WERI-Rb-1 (cell line): ENCODE measurements at regions not wholly inside any gene's neighbourhood (a gene's known extent, or its start where the extent isn't known, plus 50 kb on each side); places are given as distances from the start of the nearest gene placed in this dataset.
"Not testable (repeated sequence)": the region's sequence is repeated elsewhere in the genome, so short reads cannot be mapped to it uniquely, and the experiment has no call there.

Source experiments
- DNase-seq: peaks from one replicate; pipeline ENCODE4 v3.0.0-alpha.2; 2020
- H3K27ac ChIP-seq: fragments of 250-450 bp; sonication (Bioruptor Pico); 2 replicates; pipeline ENCODE4 v1.5.1; 2020; ENCODE audit warnings: mild to moderate bottlenecking, moderate library complexity
- H3K27me3 ChIP-seq: fragments of 250-450 bp; sonication (Bioruptor Pico); 2 replicates; pipeline ENCODE4 v1.5.1; 2021; ENCODE audit warnings: mild to moderate bottlenecking, low read depth, moderate library complexity; ENCODE audit not compliant: insufficient read depth, severe bottlenecking
- H3K36me3 ChIP-seq: fragments of 250-450 bp; sonication (Bioruptor Pico); 2 replicates; pipeline ENCODE4 v1.5.1; 2020; ENCODE audit warnings: mild to moderate bottlenecking, moderate library complexity
- H3K4me3 ChIP-seq: 2 replicates; pipeline ENCODE4 v1.5.1; 2011; ENCODE audit warnings: low read depth, mild to moderate bottlenecking, control low read depth, low read length
- H3K9me3 ChIP-seq: fragments of 250-450 bp; sonication (Bioruptor Pico); 2 replicates; pipeline ENCODE4 v1.5.1; 2021; ENCODE audit warnings: mild to moderate bottlenecking, moderate library complexity; ENCODE audit not compliant: severe bottlenecking
- CTCF ChIP-seq: IDR thresholded peaks from 2 replicates; pipeline ENCODE4 v1.5.1; 2011; ENCODE audit warnings: low read depth, mild to moderate bottlenecking, control low read depth, inconsistent platforms, low read length

- Histone ChIP-seq H3K9me3 (no peaks in the 10 kb centered on the region), H3K27ac (no peak overlapping the region), H3K4me3 (no peak overlapping the region), H3K27me3 (peaks cover 42% of the 10 kb centered on the region), H3K36me3 (no peaks in the 10 kb centered on the region)
- no peak for TF ChIP-seq CTCF
- no peak for DNase-seq
Measured at GRCh38 chr14:38357557-38357956, 101.7 kb upstream of the CLEC14A start.

GRCh38 chr14:38355473-38355872 lies 99.6 kb upstream of the CLEC14A start:
- not testable (repeated sequence) for H3K4me3 ChIP-seq, H3K27ac ChIP-seq, H3K36me3 ChIP-seq, H3K9me3 ChIP-seq
- H3K27me3 ChIP-seq, result peaks cover 29% of the 10 kb centered on the region
- 0 out of 2 replicates have a peak, but pooled peaks have one; percentile 37 for TF ChIP-seq CTCF
- peak; percentile 6 for DNase-seq

- no peak for TF ChIP-seq CTCF
- H3K9me3 ChIP-seq, result no peaks in the 10 kb centered on the region
- H3K4me3 ChIP-seq, result no peak overlapping the region
- no peak overlapping the region for H3K27ac ChIP-seq
- H3K27me3 ChIP-seq, result peaks cover 23% of the 10 kb centered on the region
- no peak for DNase-seq
- no peaks in the 10 kb centered on the region for H3K36me3 ChIP-seq
Measured at GRCh38 chr14:38350102-38350501, 94.2 kb upstream of the CLEC14A start.

GRCh38 chr14:38342803-38343202 lies 86.9 kb upstream of the CLEC14A start:
- no peak for TF ChIP-seq CTCF
- no peak for DNase-seq
- H3K27ac ChIP-seq, result no peak overlapping the region
- H3K36me3 ChIP-seq, result no peaks in the 10 kb centered on the region
- no peak overlapping the region for H3K4me3 ChIP-seq
- H3K27me3 ChIP-seq, result peaks cover 31% of the 10 kb centered on the region
- no peaks in the 10 kb centered on the region for H3K9me3 ChIP-seq

- no peaks in the 10 kb centered on the region for H3K36me3 ChIP-seq
- peaks cover 21% of the 10 kb centered on the region for H3K27me3 ChIP-seq
- H3K4me3 ChIP-seq, result no peak overlapping the region
- no peak for TF ChIP-seq CTCF
- H3K27ac ChIP-seq, result no peak overlapping the region
- DNase-seq, result no peak
- H3K9me3 ChIP-seq, result no peaks in the 10 kb centered on the region
Measured at GRCh38 chr14:38339696-38340095, 83.8 kb upstream of the CLEC14A start.

GRCh38 chr14:38336298-38336697 lies 80.4 kb upstream of the CLEC14A start:
- no peak overlapping the region for H3K27ac ChIP-seq
- peaks cover 25% of the 10 kb centered on the region for H3K27me3 ChIP-seq
- H3K9me3 ChIP-seq, result no peaks in the 10 kb centered on the region
- no peak for DNase-seq
- H3K4me3 ChIP-seq, result no peak overlapping the region
- H3K36me3 ChIP-seq, result no peaks in the 10 kb centered on the region
- TF ChIP-seq CTCF, result no peak
